Hepatocyte (in vitro differentiated cells): ENCODE measurements at regions not wholly inside any gene's neighbourhood (a gene's known extent, or its start where the extent isn't known, plus 50 kb on each side); places are given as distances from the start of the nearest gene placed in this dataset.

ENCODE experiments used
- CTCF ChIP-seq: fragments of 200-600 bp; sonication (generic); IDR thresholded peaks from 2 replicates; pipeline ENCODE4 v1.5.1; 2016; ENCODE audit warnings: antibody characterized with exemption, mild to moderate bottlenecking; ENCODE audit not compliant: poor library complexity
- EZH2 ChIP-seq: fragments of 200-600 bp; sonication (generic); IDR thresholded peaks from 2 replicates; pipeline ENCODE4 v1.6.1; 2016; ENCODE audit warnings: antibody characterized with exemption, mild to moderate bottlenecking, borderline replicate concordance
- EZH2phosphoT487 ChIP-seq: fragments of 200-600 bp; sonication (generic); IDR thresholded peaks from one replicate; pipeline ENCODE4 v1.6.1; 2018; ENCODE audit warnings: antibody characterized with exemption, mild to moderate bottlenecking, low read depth, moderate library complexity; ENCODE audit not compliant: unreplicated experiment, severe bottlenecking

GRCh38 chr9:129463994-129464393, 156.9 kb downstream of the C9orf50 start:
- TF ChIP-seq CTCF (no peak), EZH2phosphoT487 (no peak), EZH2 (no peak)
